LHCN-M2 (cell line): ENCODE measurements at regions not wholly inside any gene's neighbourhood (a gene's known extent, or its start where the extent isn't known, plus 50 kb on each side); places are given as distances from the start of the nearest gene placed in this dataset.

ENCODE experiments used
- DNase-seq: peaks from one replicate; pipeline ENCODE4 v3.0.0-alpha.2; 2012; ENCODE audit warnings: low read depth

DNA sequence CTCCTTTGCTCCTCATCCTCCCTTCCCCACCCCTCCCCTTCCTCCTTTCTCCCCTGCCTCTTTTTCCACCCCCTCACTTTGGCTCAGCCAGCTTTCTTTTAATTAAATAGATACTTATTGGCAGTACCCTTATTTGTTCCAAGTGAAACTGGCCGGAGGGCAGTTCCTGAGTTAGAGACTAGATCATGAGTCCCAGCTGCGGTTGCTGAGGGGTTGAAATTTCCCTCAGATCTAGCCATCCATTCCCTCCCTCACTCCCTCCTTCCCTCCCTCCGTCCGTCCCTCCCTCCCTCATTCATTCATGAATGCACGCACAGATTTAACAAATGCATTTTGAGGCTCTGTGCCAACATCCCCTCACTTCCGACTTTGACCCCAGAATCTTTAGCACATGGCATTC is 519.2 kb upstream of the EEF2KMT start:
- no peak for DNase-seq

DNA sequence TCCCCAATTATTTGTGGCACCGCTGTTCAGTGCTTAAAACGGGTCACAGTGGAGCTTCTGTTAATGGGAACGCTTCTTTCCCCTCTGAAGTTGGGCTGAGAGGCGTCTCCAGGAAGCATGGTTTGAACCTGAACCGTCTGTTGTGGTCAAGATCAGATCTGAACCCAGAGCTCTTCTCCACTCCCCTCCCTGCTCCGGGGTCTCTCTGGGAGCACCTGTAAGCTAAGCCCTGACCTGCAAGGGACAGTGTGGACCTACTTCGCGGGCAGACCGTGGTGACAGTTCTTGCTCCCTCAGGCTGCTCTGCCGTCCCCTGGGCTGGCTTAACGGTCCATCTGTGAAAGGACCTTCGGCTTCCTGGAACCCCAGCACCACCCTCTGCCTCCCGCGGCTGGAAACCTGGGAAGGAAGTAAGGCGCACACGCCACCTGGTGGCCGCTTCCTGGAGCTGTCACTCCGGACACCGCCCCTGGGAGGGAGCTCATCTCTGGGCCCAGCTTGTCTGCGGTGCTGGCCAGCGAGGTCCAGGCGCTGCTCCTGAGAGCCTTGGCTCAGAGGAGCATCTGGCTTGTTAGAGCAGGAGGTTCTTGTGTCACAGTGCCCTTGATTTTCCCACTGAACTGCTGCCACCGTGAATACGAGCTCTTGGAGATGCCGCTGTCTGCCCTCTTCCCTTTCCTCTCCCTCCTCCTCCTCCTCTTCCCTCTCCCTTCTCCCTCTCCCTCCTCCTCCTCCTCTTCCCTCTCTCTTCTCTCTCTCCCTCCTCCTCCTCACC is 518.5 kb upstream of the EEF2KMT start:
- no peak for DNase-seq

DNA sequence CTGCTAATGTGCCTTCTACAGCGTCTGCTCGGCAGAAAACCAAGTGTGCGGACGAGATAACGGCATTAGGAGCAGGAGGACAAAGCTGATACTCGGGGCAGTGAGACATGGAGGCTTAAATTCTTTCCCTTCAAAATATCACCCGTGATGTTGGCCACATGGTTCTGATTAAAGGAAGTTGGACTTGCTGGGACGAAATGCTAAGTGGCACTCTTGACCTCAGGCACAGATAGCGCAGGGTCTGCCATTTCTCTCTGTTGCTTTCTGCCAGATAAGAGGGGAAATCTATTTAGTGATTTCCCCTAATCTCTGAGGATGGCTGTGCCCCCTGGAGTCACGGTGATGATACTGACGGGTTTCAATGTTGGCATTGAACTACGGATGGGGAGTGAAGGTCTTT is 509.6 kb upstream of the EEF2KMT start:
- no peak for DNase-seq

DNA sequence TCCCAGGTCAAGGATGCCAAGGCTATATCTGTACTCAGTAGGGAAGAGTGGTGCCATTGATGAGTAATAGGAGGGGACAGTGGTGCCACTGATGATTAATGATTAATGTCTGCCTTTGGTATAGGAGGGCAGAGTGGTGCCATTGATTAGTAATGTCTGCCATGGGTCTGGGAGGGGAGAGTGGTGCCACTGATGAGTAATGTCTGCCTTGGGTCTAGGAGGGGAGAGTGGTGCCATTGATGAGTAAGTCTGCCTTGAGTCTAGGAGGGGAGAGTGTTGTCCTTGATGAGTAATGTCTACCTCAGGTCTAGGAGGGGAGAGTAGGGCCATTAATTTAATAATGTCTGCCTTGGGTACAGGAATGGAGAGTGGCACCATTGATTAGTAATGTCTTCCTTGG is 507.8 kb upstream of the EEF2KMT start:
- DNase-seq = no peak

DNA sequence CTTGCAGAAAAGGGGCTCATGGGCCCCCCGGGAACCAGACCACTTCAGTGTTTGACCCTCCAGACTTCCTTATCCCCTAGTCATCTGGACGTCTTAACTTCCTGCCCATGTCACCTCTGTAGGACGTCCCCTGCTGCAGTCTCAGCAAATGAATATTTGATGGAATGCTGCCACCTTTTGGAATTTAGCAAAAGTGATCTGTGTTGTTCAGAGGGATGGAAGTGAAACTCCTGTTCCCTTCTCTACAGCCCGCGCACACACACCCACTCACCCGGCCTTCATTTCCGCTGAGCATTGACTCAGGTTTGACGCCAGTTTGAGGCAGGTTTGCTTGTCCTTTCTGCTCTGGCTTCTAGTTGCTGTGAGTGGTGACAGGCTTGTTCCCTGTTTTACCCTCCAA is 507.2 kb upstream of the EEF2KMT start:
- DNase-seq = no peak

DNA sequence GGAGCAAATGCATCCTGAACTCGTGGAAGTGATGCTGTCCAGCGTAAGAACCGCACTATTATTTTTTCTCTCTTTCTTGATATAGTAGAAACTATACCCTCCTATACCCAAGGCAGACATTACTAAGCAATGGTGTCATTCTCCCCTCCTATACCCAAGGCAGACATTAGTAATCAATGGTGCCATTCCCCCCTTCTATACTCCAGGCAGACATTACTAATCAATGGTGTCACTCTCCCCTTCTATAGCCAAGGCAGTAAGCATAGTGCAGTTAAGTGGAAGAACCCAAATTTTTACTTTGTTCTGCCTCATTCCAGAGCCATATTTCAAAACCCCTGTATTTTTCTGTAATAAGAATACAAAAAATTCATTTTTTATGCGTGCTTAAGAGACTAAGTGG is 506.2 kb upstream of the EEF2KMT start:
- no peak for DNase-seq

DNA sequence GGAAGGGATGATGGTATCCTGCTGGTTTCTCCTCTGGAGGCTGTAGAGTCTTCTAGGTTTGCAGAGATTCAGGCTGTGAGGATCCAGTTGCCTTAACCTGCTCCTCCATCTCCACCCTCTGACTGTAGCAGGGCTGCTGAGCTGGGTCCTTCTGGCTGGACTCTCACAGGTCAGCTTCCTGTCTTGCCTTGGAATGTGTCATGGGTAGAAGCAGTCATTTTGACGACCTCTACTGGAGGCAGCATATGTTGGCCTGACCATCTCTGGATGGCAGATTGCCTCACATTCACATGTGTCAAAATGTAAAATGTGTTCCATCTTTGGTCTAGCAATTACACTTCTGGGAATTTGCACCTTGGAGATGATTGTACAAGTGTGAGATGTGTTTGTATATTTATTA is 504.4 kb upstream of the EEF2KMT start:
- DNase-seq = no peak

DNA sequence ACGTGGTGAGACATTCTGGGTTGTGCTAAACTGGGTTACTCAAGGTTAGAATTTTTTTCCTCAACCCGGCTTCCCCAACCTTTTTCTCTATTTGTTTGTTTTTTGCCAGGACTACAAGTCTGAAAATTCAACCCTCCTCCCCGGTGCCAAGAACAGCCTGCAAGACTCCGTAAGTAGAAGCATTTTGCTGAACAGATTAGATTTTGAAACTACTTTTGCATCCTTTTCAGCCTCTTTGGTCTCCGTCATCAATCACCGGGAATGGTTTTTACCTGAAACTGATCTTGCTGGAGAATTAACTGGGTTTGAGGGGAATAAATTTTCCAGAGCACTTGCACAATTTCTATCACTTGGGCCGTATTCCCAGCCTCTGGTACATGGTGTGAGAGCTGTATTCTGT is 501.2 kb upstream of the EEF2KMT start:
- DNase-seq = no peak

DNA sequence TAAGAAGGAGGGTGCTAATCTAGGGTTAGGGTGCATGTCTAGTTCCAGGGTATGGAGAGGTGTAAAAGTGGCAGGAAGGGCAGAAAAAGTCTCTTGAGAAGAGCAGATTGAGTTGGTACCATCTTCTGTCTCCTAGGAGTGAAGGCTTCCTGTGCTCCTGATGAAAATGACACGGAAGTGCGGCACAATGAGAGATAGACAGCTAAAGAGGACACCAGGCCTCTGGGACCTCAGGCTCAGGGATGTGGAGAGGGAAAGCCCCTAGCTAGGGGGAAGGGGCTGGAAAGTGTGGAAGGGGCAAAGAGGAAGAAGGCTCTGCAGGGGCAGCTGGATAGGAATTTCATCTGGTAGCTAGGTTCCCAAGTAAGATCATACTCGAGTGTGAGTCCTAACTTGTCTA is 498.3 kb upstream of the EEF2KMT start:
- DNase-seq = no peak

DNA sequence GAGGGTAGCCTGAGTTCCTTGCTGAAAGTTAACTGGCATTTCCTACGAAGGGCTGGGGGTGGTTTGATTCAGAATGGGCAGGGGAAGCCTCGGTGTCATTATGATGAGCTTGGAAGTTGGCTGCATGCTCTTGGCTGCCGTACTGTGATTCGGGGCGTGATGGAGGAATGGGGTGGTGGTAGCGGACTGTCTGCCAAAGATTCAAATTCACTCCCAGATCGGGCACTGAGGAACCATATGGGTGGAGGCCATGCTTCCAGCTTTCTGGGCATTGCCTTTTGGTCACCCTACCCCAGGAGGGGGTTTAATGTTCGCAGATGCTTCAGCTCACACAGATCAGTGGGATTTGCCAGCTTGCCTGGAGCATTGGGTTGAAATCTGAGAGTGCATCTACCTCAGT is 492.8 kb upstream of the EEF2KMT start:
- DNase-seq = no peak

DNA sequence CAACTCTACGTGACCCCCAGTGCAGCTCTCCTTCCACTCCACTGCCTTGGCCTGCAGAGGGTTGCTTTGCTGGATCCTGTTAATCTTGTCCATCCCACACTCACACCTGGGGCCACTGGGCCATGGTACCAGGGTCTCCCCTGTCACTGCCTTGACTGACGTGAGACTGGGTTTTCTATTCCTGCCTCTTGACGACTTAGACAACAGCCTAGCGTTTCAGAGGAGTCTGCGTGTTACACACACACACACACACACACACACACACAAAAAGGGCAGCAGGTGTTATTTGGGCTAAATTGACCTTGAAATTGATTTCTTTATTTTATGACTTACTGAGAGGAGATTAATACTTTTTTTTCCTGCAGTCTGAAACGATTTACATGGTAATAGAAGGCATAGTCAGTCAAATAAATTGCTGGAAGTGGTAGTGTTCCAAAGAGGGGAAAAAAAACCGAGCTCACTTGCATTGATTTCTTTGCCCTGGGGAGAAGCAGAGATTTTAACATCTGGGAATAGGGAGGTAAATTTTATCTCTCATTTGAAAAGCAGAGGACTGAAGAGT is 492.3 kb upstream of the EEF2KMT start:
- no peak for DNase-seq

DNA sequence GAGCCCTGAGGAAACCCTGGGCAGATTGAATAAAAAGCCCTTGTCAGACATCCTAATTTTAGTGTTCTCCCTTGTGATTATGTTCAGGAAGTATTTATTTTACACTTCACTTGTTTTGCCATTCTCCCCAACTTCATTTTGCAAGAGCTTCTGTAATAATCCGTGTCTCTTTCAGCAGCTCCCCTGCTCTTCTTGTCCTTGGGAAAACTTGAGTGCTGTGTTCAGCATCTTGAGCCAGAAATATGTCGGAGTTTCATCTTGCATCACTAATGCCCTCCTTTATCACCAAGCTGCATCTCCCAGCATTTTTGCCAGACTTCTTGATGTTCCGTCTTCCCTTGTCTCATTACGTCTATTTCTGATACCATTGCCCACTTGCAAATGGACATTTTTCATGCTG is 486.5 kb upstream of the EEF2KMT start:
- no peak for DNase-seq

DNA sequence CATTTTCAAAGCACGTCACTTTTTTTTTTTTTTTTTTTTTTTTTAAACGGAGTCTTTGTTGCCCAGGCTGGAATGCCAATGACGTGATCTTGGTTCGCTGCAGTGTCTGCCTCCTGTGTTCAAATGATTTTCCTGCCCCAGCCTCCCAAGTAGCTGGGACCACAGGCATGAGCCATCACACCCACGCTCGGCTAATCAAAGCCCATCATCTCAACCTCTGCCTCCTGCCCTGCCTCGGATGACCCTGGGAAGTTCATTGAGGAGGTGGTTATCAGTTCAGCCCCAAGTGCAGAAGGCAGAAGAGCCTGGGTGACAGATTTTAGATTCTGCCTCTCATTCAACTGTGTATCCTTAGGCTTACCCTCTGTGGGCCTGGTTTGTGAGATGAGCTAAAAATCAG is 484.9 kb upstream of the EEF2KMT start:
- DNase-seq = no peak

DNA sequence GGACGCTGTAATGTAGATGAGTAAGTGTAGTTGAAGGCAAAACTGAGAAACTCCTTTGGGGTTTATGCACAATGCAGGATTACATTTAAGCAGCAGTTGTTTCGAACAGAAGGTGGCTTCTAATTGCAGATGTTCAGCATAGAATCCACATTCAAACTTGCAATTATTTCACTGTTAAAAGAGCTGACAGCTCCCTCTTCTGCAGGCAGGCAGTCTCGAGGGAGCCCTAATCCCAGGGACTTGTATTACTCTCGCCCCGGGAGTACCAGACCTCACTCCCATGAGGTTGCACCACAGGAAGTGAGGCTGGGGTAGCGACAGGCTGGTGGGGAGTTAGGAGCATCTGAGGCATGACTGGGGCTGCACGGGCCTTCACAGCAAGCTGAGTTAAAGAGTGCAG is 484.3 kb upstream of the EEF2KMT start:
- no peak for DNase-seq

DNA sequence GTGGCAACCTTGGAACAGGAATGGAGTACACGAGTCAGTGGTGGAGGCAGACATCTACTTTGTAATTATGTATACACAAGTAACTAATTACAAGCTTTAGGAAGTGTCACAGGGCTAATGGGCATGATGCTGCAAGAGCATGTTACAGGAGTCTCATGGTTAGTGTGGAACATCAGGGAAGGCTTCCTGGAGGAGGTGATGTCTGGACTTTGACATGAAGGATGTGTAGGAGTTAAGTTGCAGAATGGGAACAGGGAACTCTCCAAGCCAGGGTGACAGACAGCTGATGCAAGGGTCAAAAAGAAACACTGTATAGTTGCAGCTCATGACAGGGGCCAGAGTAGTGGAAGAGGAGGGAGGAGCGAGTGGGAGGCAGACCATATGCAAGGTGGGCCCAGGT is 483.8 kb upstream of the EEF2KMT start:
- DNase-seq = no peak

DNA sequence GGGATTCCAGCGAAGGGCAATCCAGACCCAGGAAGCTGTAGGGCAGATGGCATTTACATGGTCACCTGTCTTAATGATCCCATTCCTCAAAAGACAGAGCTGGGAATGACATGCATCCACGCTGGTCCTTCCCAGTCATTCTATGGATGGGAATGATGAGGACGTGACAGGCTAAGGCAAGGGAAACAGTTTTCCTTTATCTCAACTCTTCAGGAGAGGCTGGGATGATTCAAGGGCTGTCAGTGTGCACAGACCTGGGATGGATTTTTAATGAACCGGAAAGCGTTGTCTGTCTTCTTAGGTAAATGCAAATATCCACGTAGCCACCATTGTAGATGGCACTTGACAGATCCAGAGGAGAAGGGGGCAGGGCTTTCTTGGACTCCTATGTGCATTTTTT is 483.2 kb upstream of the EEF2KMT start:
- no peak for DNase-seq

DNA sequence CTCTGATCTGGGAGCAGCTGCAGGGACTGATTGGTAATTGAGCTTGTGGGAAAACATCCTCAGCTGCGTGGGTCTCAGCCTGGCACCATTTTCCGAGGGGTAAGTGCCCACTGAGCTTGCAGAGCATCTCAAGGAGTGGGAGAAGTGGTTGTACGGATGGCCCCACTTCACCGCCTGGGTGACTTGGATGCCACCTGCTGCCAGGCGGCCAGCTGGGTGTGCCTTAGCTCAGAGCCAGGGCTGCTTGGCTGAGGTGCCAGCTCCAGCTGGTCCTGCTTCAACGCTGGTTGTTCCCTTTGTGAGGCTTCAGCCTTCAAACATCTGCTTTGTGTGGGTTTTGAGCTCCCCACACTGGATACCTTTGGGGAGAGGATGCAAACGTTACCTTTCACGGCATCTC is 482.7 kb upstream of the EEF2KMT start:
- DNase-seq = no peak

DNA sequence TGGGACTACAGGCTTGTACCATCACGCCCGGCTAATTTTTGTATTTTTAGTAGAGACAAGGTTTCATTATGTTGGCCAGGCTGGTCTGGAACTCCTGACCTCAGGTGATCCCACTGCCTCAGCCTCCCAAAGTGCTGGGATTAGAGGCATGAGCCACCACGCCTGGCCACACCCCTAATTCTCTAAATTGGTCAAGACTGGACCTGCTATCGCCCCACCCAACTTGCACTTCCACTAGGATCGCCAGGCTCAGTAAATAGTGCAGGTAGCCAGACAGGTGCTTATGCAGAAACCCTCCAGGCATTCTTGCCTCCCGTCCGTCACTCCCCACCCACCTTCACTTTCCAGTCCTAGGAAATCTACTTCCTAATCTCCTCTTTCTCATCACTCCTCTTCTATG is 481.4 kb upstream of the EEF2KMT start:
- DNase-seq = no peak

DNA sequence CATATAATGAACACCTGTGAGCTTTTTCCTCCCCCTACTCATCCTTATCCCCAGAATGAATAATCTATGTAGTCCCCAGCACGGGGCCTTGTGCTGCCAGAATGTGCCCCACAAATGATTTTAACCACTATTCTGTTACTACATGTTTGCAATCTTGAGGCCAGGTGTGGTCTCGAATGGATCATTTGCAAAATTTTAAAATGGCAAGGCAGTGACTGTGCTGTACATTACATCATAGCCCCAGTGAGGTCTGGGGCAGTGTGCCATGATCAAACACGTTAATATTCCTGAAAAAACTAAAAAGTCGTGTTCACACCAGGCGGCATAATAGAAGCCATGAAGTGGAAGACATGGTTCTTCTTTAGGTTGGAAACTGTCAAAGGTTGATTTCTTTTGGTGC is 479.9 kb upstream of the EEF2KMT start:
- no peak for DNase-seq

DNA sequence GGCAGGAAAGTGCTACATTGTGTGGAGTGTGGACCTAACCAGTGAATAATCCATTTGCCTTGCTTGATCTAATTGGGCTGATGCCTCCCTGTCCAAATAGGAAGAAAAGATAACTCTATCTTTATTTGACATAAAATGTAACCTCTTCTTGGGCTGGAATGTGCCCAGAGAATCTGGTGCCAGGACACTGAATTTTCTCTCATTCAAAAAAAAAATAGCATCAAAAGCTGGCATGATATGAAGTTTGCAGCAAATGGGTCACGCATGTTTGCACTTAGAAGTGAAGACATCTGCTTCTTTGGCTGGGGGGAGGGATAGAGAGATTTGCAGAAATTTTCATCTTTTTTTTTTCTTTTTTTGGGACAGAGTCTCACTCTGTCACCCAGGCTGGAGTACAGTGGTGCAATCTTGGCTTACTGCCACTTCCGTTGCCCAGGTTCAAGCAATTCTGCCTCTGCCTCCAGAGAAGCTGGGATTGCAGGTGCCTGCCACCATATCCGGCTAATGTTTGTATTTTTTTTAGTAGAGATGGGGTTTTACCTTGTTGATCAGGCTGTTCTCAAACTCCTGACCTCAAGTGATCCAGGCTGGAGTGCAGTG is 478.2 kb upstream of the EEF2KMT start:
- DNase-seq = no peak

DNA sequence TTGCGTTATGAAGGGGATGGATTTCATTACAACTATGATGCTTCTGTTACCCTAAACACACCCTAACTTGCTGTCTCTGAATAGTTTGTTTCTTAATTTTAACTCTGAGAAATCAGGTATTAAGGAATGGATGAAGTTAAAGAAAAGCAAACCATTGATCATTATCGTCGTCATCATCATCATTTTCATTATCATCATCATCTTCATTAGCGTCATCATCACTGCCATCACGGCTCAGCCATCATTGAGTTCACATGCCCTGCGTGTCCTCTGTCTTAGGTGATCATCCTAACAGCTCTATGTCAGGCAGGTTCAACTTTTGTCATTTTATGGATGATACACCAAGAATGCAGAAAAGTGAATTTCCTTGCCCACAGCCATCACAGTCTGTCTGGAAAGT is 477.5 kb upstream of the EEF2KMT start:
- DNase-seq = no peak

DNA sequence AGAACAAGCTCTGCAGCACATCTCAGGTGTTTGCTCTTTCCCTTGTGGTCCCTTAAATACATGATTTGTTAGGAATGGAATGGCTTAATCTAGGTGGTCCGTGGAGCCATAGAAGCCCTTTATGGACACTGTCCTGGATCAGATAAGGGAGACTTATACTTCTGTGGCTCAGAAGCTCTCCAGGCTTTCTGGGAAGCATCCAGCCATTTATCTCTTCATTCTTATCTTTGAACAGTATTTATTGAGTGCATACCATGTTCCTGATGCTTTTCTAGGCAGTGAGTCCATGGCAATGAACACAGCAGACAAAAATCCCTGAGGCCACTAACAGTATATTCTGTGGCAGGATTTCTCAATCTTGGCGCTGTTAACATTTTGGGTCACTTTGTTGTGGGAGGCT is 474.5 kb upstream of the EEF2KMT start:
- DNase-seq = no peak

DNA sequence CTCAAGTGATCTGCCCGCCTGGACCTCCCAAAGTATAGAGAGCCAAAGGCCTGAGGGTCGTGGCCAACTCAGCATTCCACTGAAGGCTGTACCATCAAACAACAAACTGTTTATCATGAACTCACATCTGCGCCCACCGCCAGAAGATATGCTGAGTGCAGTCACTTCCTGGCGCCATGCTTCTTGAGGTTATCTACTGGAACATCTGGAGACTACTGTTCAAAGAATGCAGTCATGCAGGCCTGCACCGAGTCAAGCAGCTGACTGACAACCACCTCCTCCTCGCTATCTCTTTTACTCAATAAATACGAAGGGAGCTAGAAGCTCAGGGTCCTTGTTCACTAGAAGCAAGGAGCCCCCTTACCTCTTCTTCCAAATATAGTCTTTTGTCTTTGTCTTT is 473.9 kb upstream of the EEF2KMT start:
- DNase-seq = no peak

DNA sequence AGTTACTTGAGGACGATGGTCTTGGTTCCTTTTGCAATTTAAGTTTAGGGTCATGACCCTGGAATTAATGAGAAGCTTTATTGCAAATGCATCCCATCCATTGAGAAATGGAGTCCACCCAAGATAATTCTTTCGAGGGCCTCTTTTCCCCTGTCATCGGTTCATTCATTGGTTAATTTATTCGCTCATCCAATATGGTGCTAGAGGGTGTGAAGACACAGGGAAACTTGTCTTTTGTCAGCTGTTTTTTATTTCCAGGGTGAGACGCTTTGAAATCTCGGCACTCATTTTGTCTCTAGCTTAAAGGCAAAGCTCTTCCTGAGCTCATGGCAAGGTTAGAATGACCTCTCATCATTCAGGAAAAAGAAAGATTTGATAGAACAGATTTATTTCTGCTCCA is 464.2 kb upstream of the EEF2KMT start:
- DNase-seq = no peak
